ENCODE measurements at regions not wholly inside any gene's neighbourhood (a gene's known extent, or its start where the extent isn't known, plus 50 kb on each side); places are given as distances from the start of the nearest gene placed in this dataset.

DNA sequence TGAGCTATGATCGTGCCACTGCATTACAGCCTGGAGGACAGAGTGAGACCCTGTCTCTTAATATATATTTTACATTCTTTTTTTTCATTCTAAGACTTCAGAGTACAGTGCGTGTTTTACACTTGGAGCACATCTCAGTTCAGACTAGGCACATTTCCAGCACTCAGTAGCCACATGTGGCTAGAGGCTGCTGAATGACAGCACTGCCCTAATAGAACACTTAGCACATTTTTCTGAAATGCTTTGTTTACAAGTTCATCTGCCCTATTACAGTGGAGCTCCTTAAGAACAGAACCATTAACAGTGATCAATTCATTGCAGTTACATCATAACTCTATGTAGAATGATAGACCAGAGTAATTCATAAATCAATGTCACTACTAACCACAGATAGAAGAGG is 138.1 kb downstream of the SUCLG1 start:
- Histone ChIP-seq H3K4me3 (ENCODE audit: low read depth, low read length) (no peak overlapping the region), H3K9me3 (no peaks in the 10 kb centered on the region), H3K36me3 (no peaks in the 10 kb centered on the region), H3K27me3 (no peaks in the 10 kb centered on the region), H3K4me1 (no peaks in the 10 kb centered on the region)
- TF ChIP-seq, protein P1, sequence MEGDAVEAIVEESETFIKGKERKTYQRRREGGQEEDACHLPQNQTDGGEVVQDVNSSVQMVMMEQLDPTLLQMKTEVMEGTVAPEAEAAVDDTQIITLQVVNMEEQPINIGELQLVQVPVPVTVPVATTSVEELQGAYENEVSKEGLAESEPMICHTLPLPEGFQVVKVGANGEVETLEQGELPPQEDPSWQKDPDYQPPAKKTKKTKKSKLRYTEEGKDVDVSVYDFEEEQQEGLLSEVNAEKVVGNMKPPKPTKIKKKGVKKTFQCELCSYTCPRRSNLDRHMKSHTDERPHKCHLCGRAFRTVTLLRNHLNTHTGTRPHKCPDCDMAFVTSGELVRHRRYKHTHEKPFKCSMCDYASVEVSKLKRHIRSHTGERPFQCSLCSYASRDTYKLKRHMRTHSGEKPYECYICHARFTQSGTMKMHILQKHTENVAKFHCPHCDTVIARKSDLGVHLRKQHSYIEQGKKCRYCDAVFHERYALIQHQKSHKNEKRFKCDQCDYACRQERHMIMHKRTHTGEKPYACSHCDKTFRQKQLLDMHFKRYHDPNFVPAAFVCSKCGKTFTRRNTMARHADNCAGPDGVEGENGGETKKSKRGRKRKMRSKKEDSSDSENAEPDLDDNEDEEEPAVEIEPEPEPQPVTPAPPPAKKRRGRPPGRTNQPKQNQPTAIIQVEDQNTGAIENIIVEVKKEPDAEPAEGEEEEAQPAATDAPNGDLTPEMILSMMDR (IDR thresholded peaks at IDR 0.05; ENCODE audit: low read depth, low read length), result no peak
- no peak for DNase-seq

DNA sequence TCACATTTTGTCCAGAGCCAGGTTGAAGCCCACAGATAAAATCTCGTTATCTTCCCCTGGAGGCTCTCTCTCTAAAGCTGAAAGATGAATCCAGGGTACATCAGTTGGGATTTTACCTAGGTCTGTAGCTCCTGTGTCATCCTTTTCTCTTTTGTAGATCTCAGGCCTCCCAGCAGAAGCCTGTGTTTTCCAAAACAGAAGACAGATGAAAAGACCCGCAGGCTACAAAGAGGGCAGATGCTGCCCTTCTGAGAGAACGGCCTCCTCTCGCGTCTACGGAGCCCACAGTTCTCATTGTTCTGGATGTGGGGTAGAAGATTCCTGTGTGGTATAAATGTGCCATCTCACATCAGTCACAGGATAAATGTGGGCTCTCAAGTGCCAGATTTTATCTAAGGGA is 139.5 kb downstream of the SUCLG1 start:
- DNase-seq, result no peak
- Histone ChIP-seq H3K9me3 (no peaks in the 10 kb centered on the region), H3K36me3 (no peaks in the 10 kb centered on the region), H3K4me1 (no peaks in the 10 kb centered on the region), H3K4me3 (ENCODE audit: low read depth, low read length) (no peak overlapping the region), H3K27me3 (no peaks in the 10 kb centered on the region)
- TF ChIP-seq, protein P1 (IDR thresholded peaks at IDR 0.05; ENCODE audit: low read depth, low read length), result no peak

DNA sequence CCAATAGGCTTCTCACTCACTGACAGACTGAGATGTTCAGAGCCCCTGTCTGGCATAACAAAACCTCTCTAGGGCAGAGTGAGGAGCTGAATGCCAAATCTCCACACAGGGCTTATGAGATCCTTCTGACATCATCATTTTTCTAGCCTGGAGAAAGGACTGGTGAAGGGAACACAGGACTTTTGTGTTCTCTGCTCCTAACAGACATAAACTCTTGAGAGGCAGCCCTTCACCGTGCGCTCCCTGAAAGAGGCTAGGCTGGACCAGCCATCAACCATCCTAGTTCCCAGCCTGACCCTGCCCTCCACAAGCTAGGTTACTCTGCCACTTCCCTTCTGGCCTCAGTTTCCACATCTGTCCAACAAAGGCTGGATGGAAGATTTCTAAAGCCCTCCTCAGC is 141.9 kb downstream of the SUCLG1 start:
- Histone ChIP-seq H3K36me3 (no peaks in the 10 kb centered on the region), H3K4me3 (ENCODE audit: low read depth, low read length) (no peak overlapping the region), H3K9me3 (no peaks in the 10 kb centered on the region), H3K4me1 (no peaks in the 10 kb centered on the region), H3K27me3 (no peaks in the 10 kb centered on the region)
- no peak for DNase-seq
- TF ChIP-seq, protein P1 (IDR thresholded peaks at IDR 0.05; ENCODE audit: low read depth, low read length), result no peak

DNA sequence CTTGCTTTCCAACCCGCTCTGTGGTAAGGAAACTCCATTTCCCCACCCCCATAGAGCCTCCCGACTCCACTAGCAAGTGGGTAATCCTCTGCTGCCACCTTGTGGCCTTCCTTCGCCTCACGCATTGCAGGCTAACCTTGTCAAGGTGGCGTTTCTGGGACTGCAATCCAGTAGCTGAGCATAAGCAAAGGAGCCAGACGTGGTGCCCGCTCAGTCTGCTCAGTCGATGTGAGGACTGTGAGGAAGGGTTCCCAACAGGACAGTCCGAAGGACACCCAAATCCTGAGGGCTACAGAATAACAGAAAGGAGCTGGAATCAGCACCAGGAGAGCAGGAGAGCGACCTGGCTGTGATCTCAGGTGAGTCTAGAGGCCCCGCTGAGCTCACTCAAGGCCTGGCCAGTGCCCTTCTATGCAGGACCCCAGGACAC is 144.2 kb downstream of the SUCLG1 start:
- H3K4me1 ChIP-seq, result no peaks in the 10 kb centered on the region
- no peaks in the 10 kb centered on the region for H3K27me3 ChIP-seq
- peak; percentile 77 for DNase-seq
- TF ChIP-seq, protein P1 (IDR thresholded peaks at IDR 0.05; ENCODE audit: low read depth, low read length), result peak; percentile 81
- H3K9me3 ChIP-seq, result no peaks in the 10 kb centered on the region
- no peaks in the 10 kb centered on the region for H3K36me3 ChIP-seq
- no peak overlapping the region for H3K4me3 ChIP-seq (ENCODE audit: low read depth, low read length)

DNA sequence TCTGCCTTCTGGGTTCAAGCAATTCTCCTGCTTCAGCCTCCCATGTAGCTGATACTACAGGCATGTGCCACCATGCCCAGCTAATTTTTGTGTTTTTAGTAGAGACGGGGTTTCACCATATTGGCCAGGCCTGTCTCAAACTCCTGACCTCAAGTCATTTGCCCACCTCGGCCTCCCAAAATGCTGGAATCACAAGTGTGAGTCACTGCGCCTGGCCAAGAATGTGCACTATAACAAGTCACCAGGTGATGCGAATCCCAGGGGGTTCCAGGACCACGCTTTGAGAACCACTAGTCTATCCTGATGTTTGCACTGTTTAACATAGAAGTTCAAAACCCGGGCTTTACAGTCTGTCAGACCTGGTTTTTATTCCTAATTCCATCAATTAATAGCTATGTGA is 144.8 kb downstream of the SUCLG1 start:
- no peaks in the 10 kb centered on the region for H3K4me1 ChIP-seq
- H3K27me3 ChIP-seq, result no peaks in the 10 kb centered on the region
- H3K9me3 ChIP-seq, result no peaks in the 10 kb centered on the region
- H3K36me3 ChIP-seq, result no peaks in the 10 kb centered on the region
- TF ChIP-seq, protein P1 (IDR thresholded peaks at IDR 0.05; ENCODE audit: low read depth, low read length), result no peak
- DNase-seq, result no peak
- H3K4me3 ChIP-seq (ENCODE audit: low read depth, low read length), result no peak overlapping the region

DNA sequence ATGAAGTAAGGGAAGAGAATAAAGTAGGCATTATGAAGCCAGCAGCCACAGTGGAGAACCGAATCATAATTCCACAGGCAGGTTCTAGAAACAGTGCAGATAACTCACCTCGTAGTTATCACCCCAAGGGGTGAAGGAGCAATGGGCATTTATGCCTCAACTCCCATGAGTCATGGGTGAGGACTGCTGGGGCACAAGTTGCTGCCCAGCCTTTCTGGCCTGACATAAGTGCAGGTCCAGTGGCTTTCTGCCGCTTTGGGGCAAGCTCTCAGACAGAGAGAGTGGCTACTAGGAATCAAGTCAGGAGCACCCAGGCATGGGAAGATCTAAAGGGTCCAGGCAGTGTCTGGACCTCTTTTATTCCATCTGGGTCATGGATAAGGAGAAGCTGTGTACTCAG is 149.8 kb downstream of the SUCLG1 start:
- no peak for DNase-seq
- Histone ChIP-seq H3K4me1 (no peaks in the 10 kb centered on the region), H3K4me3 (ENCODE audit: low read depth, low read length) (no peak overlapping the region), H3K9me3 (no peaks in the 10 kb centered on the region), H3K27me3 (no peaks in the 10 kb centered on the region), H3K36me3 (no peaks in the 10 kb centered on the region)
- TF ChIP-seq, protein P1 (IDR thresholded peaks at IDR 0.05; ENCODE audit: low read depth, low read length), result no peak
